NCI-H2196 treated with DMSO at 0.1 percent for 48 hours (cell line): ENCODE measurements at regions not wholly inside any gene's neighbourhood (a gene's known extent, or its start where the extent isn't known, plus 50 kb on each side); places are given as distances from the start of the nearest gene placed in this dataset.

ENCODE experiments used
- DNase-seq: peaks from one replicate; lab custom pipeline; 2025; ENCODE audit not compliant: unreplicated experiment; lab: John Stamatoyannopoulos, UW

GRCh38 chr17:77361986-77362620, 221.3 kb downstream of the SEC14L1 start:
- DNase-seq: no peak

- no peak for DNase-seq
Measured at GRCh38 chr17:77363821-77364361, 223.1 kb downstream of the SEC14L1 start.

- no peak for DNase-seq
Measured at GRCh38 chr17:77364381-77364911, 223.7 kb downstream of the SEC14L1 start.

GRCh38 chr17:77364941-77365583, 224.3 kb downstream of the SEC14L1 start:
- no peak for DNase-seq

GRCh38 chr17:77365584-77366186, 224.9 kb downstream of the SEC14L1 start:
- DNase-seq: peak; percentile 52

GRCh38 chr17:77366206-77366557, 225.4 kb downstream of the SEC14L1 start:
- peak; percentile 72 for DNase-seq

GRCh38 chr17:77366558-77367245, 225.9 kb downstream of the SEC14L1 start:
- no peak for DNase-seq

- DNase-seq: no peak
Measured at GRCh38 chr17:77369544-77369971, 228.8 kb downstream of the SEC14L1 start.

- no peak for DNase-seq
Measured at GRCh38 chr17:77370586-77370985, 229.8 kb downstream of the SEC14L1 start.

GRCh38 chr17:77371117-77371887, 230.5 kb downstream of the SEC14L1 start:
- no peak for DNase-seq

- no peak for DNase-seq
Measured at GRCh38 chr17:77371888-77372443, 231.2 kb downstream of the SEC14L1 start.

GRCh38 chr17:77372444-77373298, 231.9 kb downstream of the SEC14L1 start:
- DNase-seq: no peak

GRCh38 chr17:77373299-77374169, 232.8 kb downstream of the SEC14L1 start:
- DNase-seq: no peak

- no peak for DNase-seq
Measured at GRCh38 chr17:77374170-77374936, 233.6 kb downstream of the SEC14L1 start.

- DNase-seq: no peak
Measured at GRCh38 chr17:77375108-77375916, 234.5 kb downstream of the SEC14L1 start.

- no peak for DNase-seq
Measured at GRCh38 chr17:77375917-77376651, 235.3 kb downstream of the SEC14L1 start.
